HEK293 (cell line): ENCODE measurements at regions not wholly inside any gene's neighbourhood (a gene's known extent, or its start where the extent isn't known, plus 50 kb on each side); places are given as distances from the start of the nearest gene placed in this dataset.

Experiments
- CTCF ChIA-PET: fragments of 350-600 bp; formaldehyde crosslinking; extraction: SDS; loops from one replicate; lab custom pipeline; 2021; ENCODE audit warnings: antibody characterized with exemption; lab: Yijun Ruan, JAX
- POLR2A ChIA-PET: fragments of 300-600 bp; formaldehyde crosslinking; extraction: SDS; loops from one replicate; lab custom pipeline; 2020; ENCODE audit warnings: antibody characterized with exemption, inconsistent platforms; lab: Yijun Ruan, JAX
- H3K27ac ChIP-seq: fragments of 200-500 bp; sonication (Bioruptor generic); 2 replicates; pipeline ENCODE4 v1.5.1; 2014; ENCODE audit warnings: low read depth, low read length, control low read depth, inconsistent platforms; ENCODE audit errors: extremely low read depth
- H3K36me3 ChIP-seq, 2 experiments: fragments of 200-500 bp in 1 of 2; sonication (Bioruptor generic) in 1 of 2; 1 replicate in 1 of 2; 2 replicates in 1 of 2; pipeline ENCODE4 v1.5.1; 2014 to 2017; ENCODE audit warnings: inconsistent platforms in 2 of 2, low read length in 2 of 2; ENCODE audit not compliant: control insufficient read depth in 2 of 2, insufficient read depth in 1 of 2
- H3K4me1 ChIP-seq: fragments of 200-500 bp; sonication (Bioruptor generic); 2 replicates; pipeline ENCODE4 v1.5.1; 2014; ENCODE audit warnings: mild to moderate bottlenecking, low read length, inconsistent platforms; ENCODE audit not compliant: control insufficient read depth, insufficient read depth
- H3K4me3 ChIP-seq: 2 replicates; pipeline ENCODE4 v1.5.1; 2011; ENCODE audit warnings: low read depth, mild to moderate bottlenecking, control low read depth, low read length, moderate library complexity
- H3K9me3 ChIP-seq: fragments of 200-500 bp; sonication (Bioruptor generic); 2 replicates; pipeline ENCODE4 v1.5.1; 2014; ENCODE audit warnings: low read depth, low read length, inconsistent platforms; ENCODE audit not compliant: control insufficient read depth, insufficient read depth
- BCL11A ChIP-seq: fragments of 450-650 bp; formaldehyde crosslinking; IDR thresholded peaks from 2 replicates; pipeline ENCODE4 v1.5.1; 2016; ENCODE audit warnings: low read depth, missing biosample characterization, missing genetic modification characterization
- BCL11B ChIP-seq: fragments of 450-650 bp; formaldehyde crosslinking; IDR thresholded peaks from 2 replicates; pipeline ENCODE4 v1.5.1; 2016; ENCODE audit warnings: low read depth, missing biosample characterization, missing genetic modification characterization
- GFI1B ChIP-seq: fragments of 450-650 bp; formaldehyde crosslinking; IDR thresholded peaks from 2 replicates; pipeline ENCODE4 v1.5.1; 2016; ENCODE audit warnings: missing biosample characterization, missing genetic modification characterization
- HOXD13 ChIP-seq: sonication (generic); formaldehyde crosslinking; IDR thresholded peaks from 2 replicates; pipeline ENCODE4 v1.8.0; 2022; ENCODE audit warnings: missing genetic modification reagents, borderline replicate concordance
- INSM2 ChIP-seq: fragments of 450-650 bp; formaldehyde crosslinking; IDR thresholded peaks from 2 replicates; pipeline ENCODE4 v1.5.1; 2016; ENCODE audit warnings: missing biosample characterization, missing genetic modification characterization
- RBAK ChIP-seq: fragments of 450-650 bp; formaldehyde crosslinking; IDR thresholded peaks from 2 replicates; pipeline ENCODE4 v1.5.1; 2016; ENCODE audit warnings: missing biosample characterization, missing genetic modification characterization
- REPIN1 ChIP-seq: fragments of 450-650 bp; formaldehyde crosslinking; IDR thresholded peaks from 2 replicates; pipeline ENCODE4 v1.5.1; 2017; ENCODE audit warnings: missing biosample characterization, missing genetic modification characterization, low read depth
- SP2 ChIP-seq: fragments of 450-650 bp; formaldehyde crosslinking; IDR thresholded peaks from 2 replicates; pipeline ENCODE4 v1.5.1; 2016; ENCODE audit warnings: missing biosample characterization, missing genetic modification characterization
- ZBTB26 ChIP-seq: fragments of 450-650 bp; formaldehyde crosslinking; optimal IDR thresholded peaks from 2 replicates; pipeline ENCODE3; 2016; ENCODE audit warnings: missing biosample characterization, mild to moderate bottlenecking, missing genetic modification characterization
- ZBTB44 ChIP-seq: fragments of 450-650 bp; IDR thresholded peaks from 2 replicates; pipeline ENCODE4 v1.5.1; 2018; ENCODE audit warnings: missing biosample characterization, mild to moderate bottlenecking, missing genetic modification characterization
- ZNF140 ChIP-seq: fragments of 450-650 bp; formaldehyde crosslinking; IDR thresholded peaks from 2 replicates; pipeline ENCODE4 v1.5.1; 2016; ENCODE audit warnings: missing biosample characterization, missing genetic modification characterization
- ZNF280C ChIP-seq: fragments of 450-650 bp; formaldehyde crosslinking; IDR thresholded peaks from 2 replicates; pipeline ENCODE4 v1.5.1; 2016; ENCODE audit warnings: missing biosample characterization, missing genetic modification characterization
- ZNF341 ChIP-seq: fragments of 450-650 bp; formaldehyde crosslinking; IDR thresholded peaks from 2 replicates; pipeline ENCODE4; 2016; ENCODE audit warnings: low read depth, missing biosample characterization, missing genetic modification characterization
- ZNF398 ChIP-seq: fragments of 450-650 bp; formaldehyde crosslinking; IDR thresholded peaks from 2 replicates; pipeline ENCODE4 v1.5.1; 2017; ENCODE audit warnings: missing biosample characterization, missing genetic modification characterization
- ZNF513 ChIP-seq: fragments of 450-650 bp; IDR thresholded peaks from 2 replicates; pipeline ENCODE4 v1.5.1; 2018; ENCODE audit warnings: missing biosample characterization, missing genetic modification characterization
- ZNF624 ChIP-seq: fragments of 450-650 bp; formaldehyde crosslinking; IDR thresholded peaks from 2 replicates; pipeline ENCODE4 v1.5.1; 2017; ENCODE audit warnings: missing biosample characterization, missing genetic modification characterization
- ZNF768 ChIP-seq: fragments of 450-650 bp; formaldehyde crosslinking; IDR thresholded peaks from 2 replicates; pipeline ENCODE4 v1.5.1; 2018; ENCODE audit warnings: missing biosample characterization, mild to moderate bottlenecking, missing genetic modification characterization
- ZSCAN18 ChIP-seq: fragments of 450-650 bp; formaldehyde crosslinking; IDR thresholded peaks from 2 replicates; pipeline ENCODE4 v1.5.1; 2016; ENCODE audit warnings: missing biosample characterization, missing genetic modification characterization
- ZSCAN5A ChIP-seq: fragments of 450-650 bp; formaldehyde crosslinking; IDR thresholded peaks from 2 replicates; pipeline ENCODE4 v1.5.1; 2016; ENCODE audit warnings: missing biosample characterization, missing genetic modification characterization

GRCh38 chr11:56819916-56820315 is 71.4 kb upstream of the OR9G4 start (continued):
- TF ChIP-seq BCL11B (no peak), ZNF513 (no peak), ZSCAN18 (tag by site-specific recombination) (no peak), REPIN1 (tag by site-specific recombination) (no peak), ZBTB26 (tag by site-specific recombination) (no peak), RBAK (tag by site-specific recombination) (no peak), ZNF768 (tag by site-specific recombination) (no peak), SP2 (no peak)

- H3K4me1 ChIP-seq = no peaks in the 10 kb centered on the region
- H3K27ac ChIP-seq = no peak overlapping the region
- no peaks in the 10 kb centered on the region for H3K36me3 ChIP-seq
- CTCF ChIA-PET = interaction anchor here (0.6 kb wide), 1 partner anchor 432 kb away, joined by 3 read pairs; no protein-coding TSS in a partner anchor
- H3K4me3 ChIP-seq = no peak overlapping the region
- POLR2A ChIA-PET = interaction anchor here (0.7 kb wide), 1 partner anchor 233 kb away, joined by 3 read pairs; no protein-coding TSS in a partner anchor
- H3K9me3 ChIP-seq = no peaks in the 10 kb centered on the region
- no peak for TF ChIP-seq GFI1B (tag by site-specific recombination)
- TF ChIP-seq HOXD13 (CRISPR knock-in tag) = no peak
- TF ChIP-seq ZNF280C = no peak
- no peak for TF ChIP-seq INSM2 (tag by site-specific recombination)
- no peak for TF ChIP-seq ZNF398 (tag by site-specific recombination)
- TF ChIP-seq ZNF140 (tag by site-specific recombination) = no peak
- TF ChIP-seq ZNF624 = no peak
- no peak for TF ChIP-seq ZSCAN5A (tag by site-specific recombination)
- no peak for TF ChIP-seq ZNF341
- TF ChIP-seq BCL11A = no peak
- no peak for TF ChIP-seq ZBTB44 (tag by site-specific recombination)
Observed at GRCh38 chr11:56817661-56818060, 69.2 kb upstream of the OR9G4 start.
